ENCODE measurements at regions not wholly inside any gene's neighbourhood (a gene's known extent, or its start where the extent isn't known, plus 50 kb on each side); places are given as distances from the start of the nearest gene placed in this dataset.

DNA sequence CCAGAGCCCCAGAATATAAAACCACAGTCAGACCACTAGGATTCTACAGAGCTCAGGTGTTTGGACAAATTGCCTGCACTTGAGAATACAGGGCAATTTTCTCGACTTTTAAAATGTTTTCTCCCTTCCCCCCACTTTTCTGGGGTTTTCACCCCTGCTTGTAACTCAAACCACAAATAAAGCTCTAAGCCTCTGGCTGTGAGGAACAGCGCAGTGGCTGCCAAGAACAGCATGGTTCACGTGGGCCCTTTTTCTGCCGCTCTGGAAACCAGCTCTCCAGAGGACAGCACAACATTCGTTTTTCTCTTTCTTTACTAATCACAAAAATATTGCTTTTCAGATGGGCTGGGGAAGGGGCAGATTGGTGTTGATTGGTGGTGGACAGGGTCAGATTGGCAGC is 102.2 kb upstream of the JUN start (continued):
- TF ChIP-seq EGR1 (IDR thresholded peaks at IDR 0.05; ENCODE audit: borderline replicate concordance, low read depth, low read length), result no peak
- TF ChIP-seq BACH1 (IDR thresholded peaks at IDR 0.05; ENCODE audit: low read length), result no peak
- TF ChIP-seq JUND (IDR thresholded peaks at IDR 0.05; ENCODE audit: low read length), result no peak

All from H1 (cell line).